GM19043 (cell line): ENCODE measurements at regions not wholly inside any gene's neighbourhood (a gene's known extent, or its start where the extent isn't known, plus 50 kb on each side); places are given as distances from the start of the nearest gene placed in this dataset.

Source experiments
- ATAC-seq: cut with Tn5 transposase; IDR thresholded peaks from one replicate; pipeline ENCODE4 v1.9.1; 2021; ENCODE audit warnings: low read depth; ENCODE audit not compliant: unreplicated experiment

DNA sequence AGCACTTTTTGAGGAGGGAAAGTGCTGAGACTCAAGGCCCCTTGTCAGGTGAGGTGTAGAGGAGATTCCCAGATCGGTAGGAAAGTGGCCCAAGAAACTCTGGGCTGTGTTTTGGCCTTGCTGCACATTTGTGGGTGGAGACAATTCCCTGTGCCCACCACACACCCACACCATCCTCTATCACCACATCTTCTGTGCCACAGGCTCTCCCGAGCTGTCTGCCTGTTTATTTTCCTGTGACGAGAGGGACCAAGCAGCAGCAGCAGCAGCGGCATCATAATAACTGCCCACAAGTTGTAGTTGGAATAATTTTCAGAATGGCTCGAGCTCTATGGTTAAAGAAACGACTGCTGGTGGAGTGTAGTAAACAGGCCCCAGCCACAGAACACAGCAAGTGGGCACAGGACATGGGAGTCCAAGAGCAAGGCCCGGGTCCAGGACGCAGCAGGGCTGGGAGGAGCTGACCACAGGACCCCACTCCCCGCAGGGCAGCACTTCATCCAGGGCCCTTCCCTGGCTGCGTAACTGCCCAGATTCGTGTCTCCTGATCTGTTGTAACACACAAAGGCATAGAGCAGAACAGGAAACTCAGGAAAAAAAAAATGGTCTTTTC, 55.6 kb upstream of the BCL2L14 start:
- ATAC-seq: no peak

DNA sequence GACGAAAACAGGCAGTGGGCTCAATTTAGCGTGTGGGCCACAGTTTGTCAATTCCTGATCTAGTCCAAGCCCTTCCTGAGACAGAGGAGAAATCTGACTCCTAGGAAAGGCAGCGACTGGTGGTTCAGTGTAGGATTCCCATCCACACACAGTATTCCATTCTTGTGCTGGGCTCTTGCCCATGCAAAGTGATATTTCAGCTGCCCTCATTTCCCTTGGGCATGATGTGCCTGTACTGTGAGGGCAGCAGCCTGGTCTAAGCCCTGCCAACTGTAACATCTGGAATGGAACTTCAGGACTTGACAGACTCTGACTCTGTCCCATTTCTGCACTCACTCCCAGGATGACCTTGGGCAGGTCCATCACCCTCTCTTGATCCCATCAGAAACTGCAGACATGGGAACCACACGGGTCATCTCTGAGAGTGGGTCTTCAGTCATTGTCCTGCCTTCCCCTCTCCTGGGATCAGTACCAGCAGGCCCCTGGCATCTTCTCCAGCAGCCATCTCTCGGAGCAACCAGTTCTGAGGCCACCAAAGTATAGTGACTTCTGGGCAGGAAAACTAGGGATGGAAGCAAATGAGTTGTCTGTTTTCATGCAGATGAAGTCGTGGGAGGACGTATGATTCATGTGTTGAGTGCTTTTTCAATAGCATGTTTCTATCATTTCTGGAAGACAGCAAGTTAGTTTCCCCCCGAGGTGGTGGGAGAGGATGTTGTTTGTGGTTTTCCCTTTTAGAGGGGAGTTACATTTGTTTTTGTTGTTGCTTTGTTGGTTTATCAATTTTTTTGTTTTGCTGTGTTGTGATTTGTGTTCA, 54.2 kb upstream of the BCL2L14 start:
- no peak for ATAC-seq

DNA sequence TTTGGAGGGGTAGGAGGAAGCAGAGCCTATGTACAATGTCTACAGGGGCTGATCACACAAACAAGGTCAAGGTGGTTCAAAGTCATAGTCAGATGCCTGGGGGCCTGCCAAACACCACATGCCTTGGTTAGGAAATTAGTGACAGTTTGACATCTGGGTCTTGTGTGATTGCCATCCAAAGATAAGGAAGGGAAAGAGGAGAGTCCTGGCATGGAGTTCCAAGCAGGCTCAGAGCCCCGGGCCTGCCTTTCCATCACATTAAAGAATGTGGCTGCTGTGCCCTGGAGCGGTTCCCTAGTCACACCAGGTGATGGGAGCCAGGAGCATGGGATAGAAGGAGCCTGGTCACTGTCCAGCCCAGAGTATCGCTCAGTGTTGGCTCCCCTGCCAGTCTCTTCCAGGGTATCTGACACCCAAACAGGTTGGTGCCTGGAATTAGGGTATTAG, 53.6 kb upstream of the BCL2L14 start:
- ATAC-seq: no peak

DNA sequence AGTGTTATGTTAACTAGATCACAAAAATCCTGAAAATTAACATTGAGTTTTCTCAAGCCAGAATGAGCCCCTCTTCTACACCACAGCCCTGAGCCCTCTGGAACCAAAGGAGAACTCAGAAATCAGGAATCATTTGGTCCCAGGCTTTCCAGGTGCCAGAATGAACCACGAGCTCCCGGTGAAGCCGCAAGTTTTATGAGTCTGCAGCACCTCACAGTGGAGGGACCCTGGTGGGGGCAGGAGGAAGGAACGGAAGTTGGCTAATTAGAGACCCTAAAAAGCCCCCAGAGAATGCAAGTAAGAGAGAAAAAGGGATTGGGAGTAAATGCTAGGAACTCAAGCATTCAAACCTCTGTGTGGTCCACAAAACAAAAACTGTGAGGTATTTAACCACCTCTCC, 52.9 kb upstream of the BCL2L14 start:
- no peak for ATAC-seq

DNA sequence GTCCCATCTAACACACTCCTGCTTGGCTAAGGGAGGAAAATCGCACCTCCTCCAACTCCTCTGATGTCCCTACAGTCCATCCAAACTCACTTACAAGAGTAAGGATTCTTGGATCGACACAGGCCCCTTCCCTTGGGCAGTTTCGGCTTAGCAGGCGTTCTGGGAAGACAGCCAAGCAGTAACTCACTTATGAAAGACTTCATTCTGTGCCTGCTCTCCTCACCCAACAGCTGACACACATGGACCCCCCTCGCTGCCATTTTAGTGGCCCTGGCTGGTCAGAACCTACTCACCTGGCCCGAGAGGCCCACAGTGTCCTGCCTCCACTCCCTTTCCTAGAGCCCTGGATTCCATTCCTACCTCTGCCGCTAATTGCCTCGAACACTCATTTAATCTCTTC, 52.3 kb upstream of the BCL2L14 start:
- no peak for ATAC-seq

DNA sequence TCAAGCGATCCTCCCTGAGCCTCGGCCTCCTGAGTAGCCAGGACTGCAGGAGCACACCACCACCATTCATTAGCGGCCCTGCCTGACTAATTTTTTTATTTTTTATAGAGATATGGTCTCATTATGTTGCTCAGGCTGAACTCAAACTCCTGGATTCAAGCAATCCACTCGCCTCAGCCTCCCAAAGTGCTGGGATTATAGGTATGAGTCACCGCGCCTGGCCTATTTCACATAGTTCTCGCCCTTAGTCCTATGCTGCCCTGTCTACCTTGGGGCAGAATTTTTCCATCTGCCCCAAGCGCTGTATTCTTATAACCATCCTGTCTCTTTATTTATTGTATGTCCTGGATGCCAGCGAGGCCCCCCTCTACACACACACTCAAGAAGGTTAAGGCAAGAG, 50.9 kb upstream of the BCL2L14 start:
- ATAC-seq: no peak

DNA sequence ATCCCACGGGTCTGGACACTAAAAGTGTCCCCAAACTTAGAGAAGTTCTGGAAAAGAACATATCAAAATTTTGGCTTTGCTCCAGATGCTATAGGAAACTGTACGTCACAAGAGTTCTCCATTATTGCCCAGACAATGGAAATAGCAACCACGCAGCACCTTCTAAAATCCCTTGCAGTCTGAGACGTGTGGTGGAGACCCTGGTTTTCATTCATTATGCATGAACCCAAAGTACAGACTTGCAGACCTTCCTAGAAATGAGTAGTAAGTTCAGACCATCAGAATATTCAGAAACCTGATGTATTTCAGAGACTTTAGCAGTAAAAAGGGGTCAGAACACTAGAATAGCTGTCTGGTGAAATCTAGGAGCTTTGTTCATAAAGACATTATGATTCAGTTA, 50.0 kb upstream of the BCL2L14 start:
- no peak for ATAC-seq
